Pancreas (tissue), 10 donors: ENCODE measurements at regions not wholly inside any gene's neighbourhood (a gene's known extent, or its start where the extent isn't known, plus 50 kb on each side); places are given as distances from the start of the nearest gene placed in this dataset.

Experiments used
- ATAC-seq, 4 donors: fragments of 200-7000 bp; cut with Tn5 transposase; one replicate each; pipeline versions ENCODE4 v1.8.0 to v1.9.1; 2020; ENCODE audit warnings: mild to moderate bottlenecking in 4 of 4, moderate library complexity in 4 of 4
- DNase-seq, 6 donors: peaks; one replicate each; pipeline ENCODE4 v3.0.0-alpha.2; 2020
- FAIRE-seq: peaks from 2 replicates; lab custom pipeline; 2012; peaks lifted over from hg19 to GRCh38; lab: Jason Lieb, UNC
- H3K27ac ChIP-seq, 4 donors: fragments of 200-600 bp; sonication (generic); 1 replicate in 3 of 4; 2 replicates in 1 of 4; pipeline versions ENCODE4 v1.5.0 to v1.8.0; 2020
- H3K27me3 ChIP-seq, 4 donors: fragments of 200-600 bp; one replicate each; pipeline ENCODE4 v1.8.0; 2021
- H3K36me3 ChIP-seq, 3 donors: fragments of 200-600 bp; sonication (generic) in 1 of 3; one replicate each; pipeline versions ENCODE4 v1.5.0 to v1.8.0; 2020 to 2021
- H3K4me1 ChIP-seq, 3 donors: fragments of 200-600 bp; one replicate each; pipeline ENCODE4 v1.8.0; 2021
- H3K4me3 ChIP-seq, 4 donors: fragments of 200-600 bp; sonication (generic) in 2 of 4; one replicate each; pipeline versions ENCODE4 v1.5.0 to v1.8.0; 2020 to 2021
- H3K9me3 ChIP-seq, 4 donors: fragments of 200-600 bp; one replicate each; pipeline ENCODE4 v1.8.0; 2021
- CTCF ChIP-seq, 4 donors: fragments of 200-600 bp; sonication (generic) in 3 of 4; IDR thresholded peaks; one replicate each; pipeline versions ENCODE4 v1.5.0 to v1.8.0; 2021; ENCODE audit warnings: antibody characterized with exemption in 4 of 4
- WGBS, 2 donors: extraction: QIAGEN DNeasy Blood & Tissue Kit; methylation state at CpG; one replicate each; pipeline ENCODE4 v1.1.7; 2013; 5-methylcytosine and 5-hydroxymethylcytosine counted together
- intact Hi-C, 3 donors: fragments of 100-400 bp; cut with DNase I; formaldehyde crosslinking; loops; one replicate each; pipeline versions ENCODE4 v1.11.1 to v1.14.2; 2022
- donor health status: healthy with polysubstance abuse.
- donor health status: DM: no; HTN: no; CAD: no; lungs with moderate emphysema.
- donor health status: DM: no; HTN: no; CAD: no.
- donor health status: control.
- donor health status: control.
- donor health status: Bipolar disorder and iron deficiency.
- donor health status: DM: yes; HTN: yes; CAD: no.
- donor health status: DM: no; HTN: no; CAD: no.
- donor health status: DM: no; HTN: no; CAD: no.
- donor health status: DM: yes; HTN: yes; CAD: no.

- Histone ChIP-seq H3K4me3 (no peak overlapping the region), H3K27ac (no peak overlapping the region), H3K27me3 (no peaks in the 10 kb centered on the region), H3K9me3 (no peaks in the 10 kb centered on the region), H3K36me3 (no peaks in the 10 kb centered on the region), H3K4me1 (no peaks in the 10 kb centered on the region)
- ATAC-seq: no peak
- TF ChIP-seq CTCF (IDR thresholded peaks at IDR 0.05): no peak
- 61 to 62% methylated on average over 7 of the region's 7 CpGs for WGBS, 2 donors
- no peak for DNase-seq
- no peak for FAIRE-seq
- intact Hi-C loops: no loop called here
These were observed 87.7 kb upstream of the ALX4 start for GRCh38 chr11:44397586-44398178.

- WGBS, 2 donors: 48 to 62% methylated on average over 15 of the region's 15 CpGs
- Histone ChIP-seq H3K9me3 (no peaks in the 10 kb centered on the region), H3K36me3 (no peaks in the 10 kb centered on the region), H3K4me3 (no peak overlapping the region), H3K27ac (no peak overlapping the region), H3K27me3 (no peaks in the 10 kb centered on the region), H3K4me1 (no peaks in the 10 kb centered on the region)
- TF ChIP-seq CTCF (IDR thresholded peaks at IDR 0.05): no peak
- DNase-seq (no peak), FAIRE-seq (no peak), ATAC-seq (no peak)
- intact Hi-C loops: no loop called here
These were observed 88.5 kb upstream of the ALX4 start for GRCh38 chr11:44398266-44399030.

GRCh38 chr11:44399968-44400367, 90.0 kb upstream of the ALX4 start:
- FAIRE-seq (no peak), ATAC-seq (no peak), DNase-seq (no peak)
- H3K4me3 ChIP-seq: no peak overlapping the region
- H3K27me3 ChIP-seq: no peaks in the 10 kb centered on the region
- no peaks in the 10 kb centered on the region for H3K9me3 ChIP-seq
- no peaks in the 10 kb centered on the region for H3K36me3 ChIP-seq
- no peak for TF ChIP-seq CTCF (IDR thresholded peaks at IDR 0.05)
- no peak overlapping the region for H3K27ac ChIP-seq
- intact Hi-C loops: no loop called here
- H3K4me1 ChIP-seq: no peaks in the 10 kb centered on the region
- 23% methylated on average over 2 of the region's 2 CpGs for WGBS, 2 donors

GRCh38 chr11:44400431-44400830, 90.5 kb upstream of the ALX4 start:
- H3K4me1 ChIP-seq: no peaks in the 10 kb centered on the region
- TF ChIP-seq CTCF (IDR thresholded peaks at IDR 0.05): no peak
- ATAC-seq: no peak
- DNase-seq: no peak
- 74 to 78% methylated on average over 5 of the region's 5 CpGs for WGBS, 2 donors
- intact Hi-C loops: no loop called here
- H3K9me3 ChIP-seq: no peaks in the 10 kb centered on the region
- no peaks in the 10 kb centered on the region for H3K27me3 ChIP-seq
- no peak overlapping the region for H3K27ac ChIP-seq
- no peak overlapping the region for H3K4me3 ChIP-seq
- FAIRE-seq: no peak
- H3K36me3 ChIP-seq: no peaks in the 10 kb centered on the region

- H3K4me1 ChIP-seq: no peaks in the 10 kb centered on the region
- no peak for ATAC-seq
- no peak overlapping the region for H3K4me3 ChIP-seq
- DNase-seq: no peak
- WGBS, 2 donors: 59 to 65% methylated on average over 12 of the region's 12 CpGs
- no peaks in the 10 kb centered on the region for H3K36me3 ChIP-seq
- FAIRE-seq: no peak
- H3K9me3 ChIP-seq: no peaks in the 10 kb centered on the region
- no peak overlapping the region for H3K27ac ChIP-seq
- TF ChIP-seq CTCF (IDR thresholded peaks at IDR 0.05): no peak
- H3K27me3 ChIP-seq: no peaks in the 10 kb centered on the region
- intact Hi-C loops: no loop called here
These were observed 92.6 kb upstream of the ALX4 start for GRCh38 chr11:44402466-44403075.
